ENCODE measurements at regions not wholly inside any gene's neighbourhood (a gene's known extent, or its start where the extent isn't known, plus 50 kb on each side); places are given as distances from the start of the nearest gene placed in this dataset.
"Not testable (repeated sequence)": the region's sequence is repeated elsewhere in the genome, so short reads cannot be mapped to it uniquely, and the experiment has no call there.

DNA sequence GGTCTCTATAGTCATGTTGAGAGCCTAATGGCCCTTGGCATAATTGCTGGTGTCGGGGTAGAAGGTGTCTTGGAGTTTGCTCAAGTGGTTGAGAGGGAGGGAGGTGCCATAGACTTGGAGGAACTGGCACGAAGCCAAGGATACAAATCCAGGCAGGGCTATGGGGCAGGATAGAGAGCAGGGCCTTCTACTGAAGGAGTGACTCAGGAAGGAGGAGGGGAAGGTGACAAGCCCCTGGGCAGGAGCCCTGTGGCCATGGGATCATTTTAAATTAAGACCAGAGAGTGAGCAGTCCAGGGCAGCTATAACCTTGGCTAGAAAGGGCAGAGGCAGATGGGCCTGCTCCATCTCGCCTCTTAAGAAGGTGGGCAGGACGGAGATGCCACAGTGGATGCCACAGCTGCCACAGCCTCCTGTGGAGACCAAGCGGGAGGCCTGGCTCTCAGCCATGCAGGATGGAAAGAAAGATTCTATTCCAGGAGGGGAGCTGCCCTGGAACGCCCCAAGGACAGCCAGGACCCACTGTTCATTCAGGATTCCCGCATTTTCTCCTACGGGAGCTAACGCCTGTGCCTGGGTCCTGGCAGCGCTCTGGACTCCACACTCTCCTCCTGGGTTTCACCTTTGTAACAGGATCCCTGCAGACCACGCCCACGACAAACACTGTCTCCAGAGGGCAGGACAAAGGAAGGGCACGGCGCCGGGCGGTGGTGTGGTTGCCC is 189.6 kb downstream of the KLRB1 start:
- peak in 1 of 2 donors; percentile 77 for DNase-seq

GRCh38 chr12:9417341-9417740 is 190.4 kb downstream of the KLRB1 start:
- DNase-seq; intact Hi-C loops (cut with DNase I, micrococcal nuclease); ATAC-seq: not testable (repeated sequence)

More for the DNA sequence above, 189.6 kb downstream of the KLRB1 start:
- intact Hi-C loops (cut with DNase I, micrococcal nuclease) = not testable (repeated sequence)
- peak; percentile 99 for ATAC-seq

DNA sequence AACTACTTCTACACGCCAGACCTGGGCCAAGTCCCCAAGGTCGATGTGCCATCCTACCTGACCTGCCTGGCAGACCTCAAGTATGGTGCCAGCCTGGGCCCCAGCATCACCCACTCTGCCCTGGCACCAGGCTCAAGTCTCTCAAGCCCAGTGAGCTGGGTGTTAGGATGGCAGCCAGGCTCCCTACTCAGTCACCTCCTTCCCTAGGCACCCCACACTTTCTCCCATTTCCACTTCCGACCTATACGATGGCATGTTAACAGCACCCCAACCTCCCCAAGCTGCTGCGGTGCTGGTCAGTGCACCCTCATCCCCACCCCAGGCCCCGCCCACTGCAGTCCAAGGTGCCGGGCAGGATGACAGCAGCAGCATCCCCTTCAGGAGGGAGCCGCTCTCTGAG is 191.4 kb downstream of the KLRB1 start:
- ATAC-seq = not testable (repeated sequence)

DNA sequence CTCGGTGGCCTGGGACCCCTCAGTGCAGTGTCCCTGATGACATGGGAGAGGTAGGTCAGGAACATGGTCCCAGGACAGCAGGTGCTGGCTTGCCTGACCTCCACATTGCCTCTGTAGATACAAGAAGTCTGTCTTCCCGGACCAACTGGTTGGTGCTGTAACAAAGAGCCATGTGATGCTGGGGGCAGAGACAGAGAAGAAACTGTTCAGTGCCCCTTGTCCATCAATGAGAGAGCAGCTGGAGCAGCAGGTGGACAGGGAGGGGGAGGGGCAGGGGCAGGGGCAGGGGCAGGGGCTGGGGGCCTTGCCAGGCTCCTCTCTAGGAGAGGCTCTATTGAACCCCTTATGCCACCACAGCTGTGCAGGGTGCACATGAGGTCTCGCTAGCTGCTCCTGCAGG is 191.8 kb downstream of the KLRB1 start:
- intact Hi-C loops (cut with DNase I, micrococcal nuclease); ATAC-seq; DNase-seq: not testable (repeated sequence)

More for the DNA sequence above, 191.4 kb downstream of the KLRB1 start:
- DNase-seq; intact Hi-C loops (cut with DNase I, micrococcal nuclease): not testable (repeated sequence)

DNA sequence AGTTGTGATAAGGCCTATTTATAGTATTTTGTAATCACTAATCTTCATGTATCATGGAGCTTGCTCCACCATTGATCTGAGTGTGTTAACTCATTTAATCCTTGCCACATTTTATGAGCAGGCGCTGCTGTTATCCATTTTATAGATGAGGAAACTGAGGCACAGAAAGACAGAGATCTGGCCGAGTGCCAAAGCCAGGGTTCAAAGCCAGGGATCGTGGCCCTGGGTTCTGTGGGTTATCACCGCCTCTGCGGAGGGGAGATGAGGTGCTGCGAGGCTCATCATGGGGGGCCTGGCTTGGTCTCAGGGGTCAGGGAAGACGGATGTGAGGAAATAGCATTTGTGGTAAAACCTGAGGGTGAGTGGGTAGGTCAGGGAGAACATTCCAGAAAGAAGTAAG is 193.9 kb downstream of the KLRB1 start:
- ATAC-seq; DNase-seq; intact Hi-C loops (cut with DNase I, micrococcal nuclease): not testable (repeated sequence)

DNA sequence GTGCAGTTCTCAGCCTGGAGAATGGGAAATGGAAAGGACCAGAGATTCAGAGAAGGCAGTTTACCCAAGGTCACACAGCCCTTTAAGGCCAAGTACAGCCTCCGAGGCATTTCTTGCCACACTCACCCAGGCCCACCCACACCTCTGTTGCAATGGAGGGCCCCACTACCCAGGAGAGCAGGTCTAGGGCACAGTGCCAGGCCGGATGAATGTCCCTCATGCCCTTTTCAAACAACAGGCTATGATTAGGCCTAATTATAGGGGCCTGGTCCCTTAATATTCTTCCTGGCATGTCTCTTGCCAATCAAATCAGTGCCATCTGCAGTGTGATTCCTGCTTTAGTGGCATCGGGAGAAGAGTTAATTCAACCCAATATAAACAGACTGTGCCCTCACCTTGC is 195.3 kb downstream of the KLRB1 start:
- intact Hi-C loops (cut with DNase I, micrococcal nuclease); DNase-seq; ATAC-seq: not testable (repeated sequence)

DNA sequence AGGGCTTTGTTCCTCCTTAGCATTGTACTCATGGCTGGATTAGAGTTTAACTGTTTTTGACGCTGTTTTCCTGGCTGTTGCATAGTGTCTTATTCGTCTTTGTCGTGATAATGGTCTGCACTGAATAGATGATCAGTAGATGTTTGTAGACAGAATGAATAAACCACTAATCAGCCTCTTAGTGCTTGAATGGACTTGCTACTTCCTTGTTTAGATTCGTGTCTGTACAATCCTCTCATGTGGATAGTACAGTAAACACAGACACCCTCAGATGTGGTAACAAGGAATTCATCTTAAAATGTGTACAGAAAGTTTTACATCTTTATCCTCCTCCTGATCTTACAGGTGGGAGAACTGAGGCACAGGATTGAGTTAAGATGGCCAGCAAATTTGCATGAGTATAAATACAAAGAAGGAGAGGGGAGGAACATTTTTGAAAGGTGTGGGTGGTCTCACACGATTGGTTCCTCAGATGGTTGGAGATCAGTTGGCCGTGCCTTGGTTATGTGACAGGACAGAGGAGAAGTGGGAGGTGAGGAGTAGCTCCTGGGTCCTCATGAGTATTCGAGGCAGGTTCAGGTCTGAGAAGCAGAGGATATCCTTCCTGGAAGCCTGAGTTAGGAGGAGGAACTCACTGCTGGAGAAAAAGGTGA is 196.0 kb downstream of the KLRB1 start:
- ATAC-seq = peak; percentile 58
- intact Hi-C loops (cut with DNase I, micrococcal nuclease); DNase-seq: not testable (repeated sequence)

DNA sequence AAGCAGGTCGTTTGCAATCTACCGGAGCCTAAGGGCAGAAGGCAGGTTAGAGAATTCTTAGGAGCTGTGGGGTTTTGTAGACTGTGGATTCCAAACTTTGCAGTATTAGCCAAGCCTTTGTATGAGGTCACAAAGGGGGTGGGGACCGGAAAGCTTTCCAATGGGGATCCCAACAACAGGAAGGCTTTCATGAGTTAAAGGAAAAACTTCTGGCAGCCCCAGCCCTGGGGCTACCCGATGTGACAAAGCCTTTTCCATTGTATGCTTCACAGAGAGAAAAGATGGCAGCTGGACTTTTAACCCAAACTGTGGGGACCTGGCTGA is 199.2 kb upstream of the PZP start:
- ATAC-seq; DNase-seq; intact Hi-C loops (cut with DNase I, micrococcal nuclease): not testable (repeated sequence)

- ATAC-seq (no peak), DNase-seq (no peak)
- intact Hi-C loops (cut with DNase I, micrococcal nuclease) = no loop called here
These were observed 198.6 kb upstream of the PZP start for GRCh38 chr12:9406564-9407424.

GRCh38 chr12:9405886-9406563 is 197.8 kb upstream of the PZP start:
- no peak for DNase-seq
- ATAC-seq = no peak
- intact Hi-C loops (cut with DNase I, micrococcal nuclease) = no loop called here

DNA sequence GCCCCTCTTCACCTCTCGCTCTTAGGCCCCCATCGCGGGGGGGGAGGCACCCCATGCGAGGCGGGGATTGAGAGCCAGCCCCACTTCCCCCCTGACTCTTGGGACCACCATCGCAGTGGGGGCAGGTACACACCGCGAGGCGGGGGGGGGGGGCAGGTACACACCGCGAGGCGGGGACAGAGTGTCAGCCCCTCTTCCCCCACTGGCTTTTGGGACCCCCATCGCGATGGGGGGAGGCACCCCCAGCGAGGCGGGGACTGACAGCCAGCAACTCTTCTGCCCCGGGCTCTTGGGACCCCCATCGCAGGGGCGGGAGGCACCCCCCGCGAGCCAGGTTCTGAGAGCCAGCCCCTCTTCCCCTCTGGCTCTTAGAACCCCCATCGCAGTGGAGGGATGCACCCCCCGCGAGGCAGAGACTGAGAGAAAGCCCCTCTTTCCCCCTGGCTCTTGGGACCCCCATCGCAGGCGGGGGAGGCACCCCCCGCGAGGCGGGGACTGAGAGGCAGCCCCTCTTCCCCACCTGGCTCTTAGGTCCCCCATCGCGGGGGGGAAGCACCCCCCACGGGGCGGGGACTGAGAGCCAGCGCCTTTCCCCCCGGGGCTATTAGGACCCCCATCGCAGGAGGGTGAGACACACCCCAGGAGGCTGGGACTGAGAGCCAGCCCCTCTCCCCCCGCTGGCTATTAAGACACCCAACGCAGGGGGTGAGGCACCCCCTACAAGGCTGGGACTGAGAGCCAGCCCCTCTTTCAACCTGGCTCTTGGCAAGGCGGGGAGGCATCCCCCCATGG is 196.5 kb upstream of the PZP start:
- intact Hi-C loops (cut with DNase I, micrococcal nuclease) = no loop called here
- ATAC-seq = no peak

DNA sequence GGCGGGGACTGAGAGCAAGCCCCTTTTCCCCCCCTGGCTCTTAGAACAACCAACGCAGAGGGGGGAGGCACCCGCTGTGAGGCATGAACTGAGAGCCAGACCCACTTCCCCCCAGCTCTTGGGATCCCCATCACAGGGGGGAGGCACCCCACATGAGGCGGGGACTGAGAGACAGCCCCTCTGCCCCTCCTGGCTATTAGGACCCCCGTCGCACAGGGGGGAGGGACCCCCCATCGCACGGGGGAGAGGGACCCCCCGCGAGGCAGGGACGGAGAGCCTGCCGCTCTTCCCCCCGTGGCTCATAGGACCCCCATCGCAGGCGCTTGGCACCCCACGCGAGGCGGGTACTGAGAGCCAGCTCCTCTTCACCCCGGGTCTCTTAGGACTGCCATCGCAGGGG is 195.8 kb upstream of the PZP start:
- no peak for ATAC-seq

More for the DNA sequence above, 196.5 kb upstream of the PZP start:
- no peak for DNase-seq

GRCh38 chr12:9402432-9403040 is 194.3 kb upstream of the PZP start:
- intact Hi-C loops (cut with DNase I, micrococcal nuclease); DNase-seq: not testable (repeated sequence)
- peak; percentile 37 for ATAC-seq

More for the DNA sequence above, 195.8 kb upstream of the PZP start:
- DNase-seq = no peak
- intact Hi-C loops (cut with DNase I, micrococcal nuclease) = no loop called here

GRCh38 chr12:9396367-9396766 is 188.2 kb upstream of the PZP start:
- ATAC-seq; intact Hi-C loops (cut with DNase I, micrococcal nuclease); DNase-seq: not testable (repeated sequence)

DNA sequence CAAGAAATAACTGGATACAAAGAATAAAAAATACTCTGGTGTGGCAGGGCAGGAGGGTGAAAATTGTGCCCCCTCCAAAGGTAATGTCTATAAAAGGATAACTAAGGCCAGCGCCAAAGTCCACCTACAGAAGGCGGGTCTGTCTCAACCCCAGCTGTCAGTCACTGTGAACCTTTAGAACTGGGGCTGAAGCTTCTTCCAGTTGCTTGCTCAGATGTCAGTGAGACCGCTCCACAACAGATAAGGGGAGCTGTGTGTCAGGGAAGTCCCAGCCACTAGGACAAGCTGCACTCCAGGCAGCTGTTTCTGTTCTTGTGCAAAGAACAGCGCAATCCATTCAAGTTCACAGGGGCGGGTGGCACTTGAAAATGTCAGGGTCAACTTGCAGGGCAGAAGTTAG is 187.0 kb upstream of the PZP start:
- DNase-seq; ATAC-seq; intact Hi-C loops (cut with DNase I, micrococcal nuclease): not testable (repeated sequence)

DNA sequence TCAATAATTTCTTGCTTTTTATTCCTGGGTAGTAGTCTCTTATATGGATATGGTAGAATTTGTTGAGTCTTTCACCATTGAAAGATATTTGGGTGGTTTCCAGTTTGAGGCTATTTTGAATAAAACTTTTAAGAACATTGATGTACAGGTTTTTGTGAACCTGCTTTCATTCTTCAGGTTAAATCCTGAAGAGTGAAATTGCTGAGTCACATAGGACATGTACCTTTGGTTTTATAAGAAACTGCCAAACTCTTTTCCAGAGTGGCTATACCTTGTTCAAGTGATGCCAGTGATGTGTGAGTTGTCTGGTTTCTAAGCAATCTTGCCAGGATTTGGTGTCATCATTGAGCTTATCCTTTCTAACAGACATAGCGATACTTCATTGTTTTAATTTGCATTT is 184.6 kb upstream of the PZP start:
- ATAC-seq = no peak
- intact Hi-C loops (cut with DNase I, micrococcal nuclease) = no loop called here
- no peak for DNase-seq

DNA sequence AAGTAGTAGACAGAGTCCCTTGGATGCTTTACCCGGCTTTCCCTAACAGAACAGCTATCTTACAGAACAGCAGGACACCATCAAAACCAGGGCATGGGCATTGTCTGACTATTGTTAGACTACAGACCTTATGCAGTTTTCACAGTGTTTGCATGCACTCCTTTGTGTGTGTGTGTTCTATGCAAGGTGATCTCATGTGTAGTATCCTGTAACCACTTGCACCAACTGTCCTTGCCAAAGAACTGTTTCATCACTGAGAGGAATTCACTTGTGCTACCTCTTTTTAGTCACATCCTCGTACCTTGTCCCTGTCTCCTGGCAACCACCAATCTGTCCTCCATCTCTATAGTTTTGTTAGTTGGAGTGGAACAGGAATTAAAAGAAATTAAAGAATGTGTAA is 183.6 kb upstream of the PZP start:
- ATAC-seq (no peak), DNase-seq (no peak)
- intact Hi-C loops (cut with DNase I, micrococcal nuclease) = no loop called here

GRCh38 chr12:9390761-9391160 is 182.6 kb upstream of the PZP start:
- ATAC-seq (no peak), DNase-seq (no peak)
- intact Hi-C loops (cut with DNase I, micrococcal nuclease) = no loop called here

All from left colon (tissue), 2 donors.